HepG2 (cell line): ENCODE measurements at regions not wholly inside any gene's neighbourhood (a gene's known extent, or its start where the extent isn't known, plus 50 kb on each side); places are given as distances from the start of the nearest gene placed in this dataset.

Experiments used
- BRCA1 ChIP-seq: sonication (generic); formaldehyde crosslinking; IDR thresholded peaks from 2 replicates; pipeline ENCODE4 v1.4.0; 2020; ENCODE audit warnings: missing genetic modification reagents
- CREB1 ChIP-seq, 2 experiments: fragments of 450-650 bp in 1 of 2; IDR thresholded peaks; 2 replicates each; pipeline ENCODE4 v1.6.1; 2016 to 2017; ENCODE audit warnings: control low read depth in 1 of 2, mild to moderate bottlenecking in 1 of 2, missing compliant biosample characterization in 1 of 2, missing genetic modification characterization in 1 of 2
- CSRNP1 ChIP-seq: sonication (generic); formaldehyde crosslinking; IDR thresholded peaks from 2 replicates; pipeline ENCODE4 v1.8.1; 2023; ENCODE audit warnings: mild to moderate bottlenecking, missing genetic modification reagents
- GZF1 ChIP-seq: sonication (generic); formaldehyde crosslinking; IDR thresholded peaks from 2 replicates; pipeline ENCODE4 v1.5.1; 2020; ENCODE audit warnings: mild to moderate bottlenecking, missing genetic modification reagents
- IRF2 ChIP-seq: IDR thresholded peaks from 2 replicates; pipeline ENCODE4 v1.6.1; 2018; ENCODE audit warnings: missing genetic modification reagents, missing compliant biosample characterization
- KDM2A ChIP-seq: sonication (generic); formaldehyde crosslinking; IDR thresholded peaks from 2 replicates; pipeline ENCODE4 v1.4.0; 2020; ENCODE audit warnings: low read depth, missing genetic modification reagents, borderline replicate concordance
- MAFK ChIP-seq, 2 experiments: IDR thresholded peaks in 1 of 2; conservative IDR thresholded peaks in 1 of 2; 2 replicates each; pipeline ENCODE4 v1.6.1; 2011; ENCODE audit warnings: improper control_type of control experiment in 2 of 2, low read length in 2 of 2
- POGZ ChIP-seq: sonication (generic); formaldehyde crosslinking; IDR thresholded peaks from 2 replicates; pipeline ENCODE4 v1.4.0; 2020; ENCODE audit warnings: mild to moderate bottlenecking, missing genetic modification reagents
- SP4 ChIP-seq: sonication (generic); formaldehyde crosslinking; IDR thresholded peaks from 2 replicates; pipeline ENCODE4 v1.8.1; 2023; ENCODE audit warnings: mild to moderate bottlenecking, missing genetic modification reagents
- USF2 ChIP-seq, 2 experiments: sonication (generic) in 1 of 2; formaldehyde crosslinking in 1 of 2; IDR thresholded peaks; 2 replicates each; pipeline versions ENCODE4 v1.5.1 to v1.6.1; 2011 to 2020; ENCODE audit warnings: borderline replicate concordance in 1 of 2, low read depth in 1 of 2, low read length in 1 of 2, mild to moderate bottlenecking in 1 of 2, missing genetic modification reagents in 1 of 2, moderate library complexity in 1 of 2
- ZGPAT ChIP-seq: IDR thresholded peaks from 2 replicates; pipeline ENCODE4 v1.6.1; 2016; ENCODE audit warnings: mild to moderate bottlenecking
- ZHX1 ChIP-seq: sonication (generic); formaldehyde crosslinking; IDR thresholded peaks from 2 replicates; pipeline ENCODE4 v1.8.1; 2022; ENCODE audit warnings: low read depth, mild to moderate bottlenecking, missing genetic modification reagents
- ZNF558 ChIP-seq: sonication (generic); formaldehyde crosslinking; IDR thresholded peaks from 2 replicates; pipeline ENCODE4 v1.9.0; 2022; ENCODE audit warnings: mild to moderate bottlenecking, missing genetic modification reagents, borderline replicate concordance
- ZNF563 ChIP-seq: sonication (generic); formaldehyde crosslinking; IDR thresholded peaks from 2 replicates; pipeline ENCODE4 v1.8.0; 2022; ENCODE audit warnings: mild to moderate bottlenecking, moderate library complexity, missing genetic modification reagents
- ZNF773 ChIP-seq: sonication (generic); formaldehyde crosslinking; IDR thresholded peaks from 2 replicates; pipeline ENCODE4 v1.4.0; 2020; ENCODE audit warnings: missing genetic modification reagents, borderline replicate concordance
- ZNF777 ChIP-seq: sonication (generic); formaldehyde crosslinking; IDR thresholded peaks from 2 replicates; pipeline ENCODE4 v1.4.0; 2020; ENCODE audit warnings: missing genetic modification reagents
- ZNF883 ChIP-seq: sonication (generic); formaldehyde crosslinking; IDR thresholded peaks from 2 replicates; pipeline ENCODE4 v1.5.1; 2020; ENCODE audit warnings: mild to moderate bottlenecking, missing genetic modification reagents; ENCODE audit errors: not compliant biosample characterization
- ZNF891 ChIP-seq: sonication (generic); formaldehyde crosslinking; IDR thresholded peaks from 2 replicates; pipeline ENCODE4 v1.5.0; 2020; ENCODE audit warnings: mild to moderate bottlenecking, missing genetic modification reagents

GRCh38 chr16:10256784-10257641 lies 74.8 kb upstream of the GRIN2A start (continued):
- TF ChIP-seq USF2 (IDR thresholded peaks at IDR 0.05; ENCODE audit: low read depth, low read length): no peak
- TF ChIP-seq USF2 (CRISPR knock-in tag; IDR thresholded peaks at IDR 0.05; ENCODE audit: borderline replicate concordance): no peak
- TF ChIP-seq ZNF777 (CRISPR knock-in tag): no peak
- no peak for TF ChIP-seq CSRNP1 (CRISPR knock-in tag)
- TF ChIP-seq ZGPAT (CRISPR knock-in tag): peak; percentile 62; the same call in 1 of the 2 replicates
- TF ChIP-seq ZNF558 (CRISPR knock-in tag): no peak; the same call in 1 of the 2 replicates
- TF ChIP-seq CREB1 (IDR thresholded peaks at IDR 0.05): peak; percentile 70
- TF ChIP-seq CREB1 (CRISPR knock-in tag; IDR thresholded peaks at IDR 0.05): peak; percentile 68
- TF ChIP-seq SP4 (CRISPR knock-in tag): peak; percentile 67
- peak; percentile 73; the same call in 1 of the 2 replicates for TF ChIP-seq GZF1 (CRISPR knock-in tag)
- no peak for TF ChIP-seq ZNF883 (CRISPR knock-in tag)
- no peak for TF ChIP-seq MAFK (conservative IDR thresholded peaks at IDR 0.05 in 1 of 2, IDR thresholded peaks at IDR 0.05 in 1 of 2; ENCODE audit: low read length in 2 of 2)
- peak; percentile 51; the same call in 1 of the 2 replicates for TF ChIP-seq BRCA1
- peak; percentile 84 for TF ChIP-seq POGZ (CRISPR knock-in tag)
- TF ChIP-seq IRF2: peak; percentile 78; the same call in 1 of the 2 replicates
- 0 out of 2 replicates have a peak, but pooled peaks have one; percentile 58 for TF ChIP-seq ZNF563
- peak; percentile 69 for TF ChIP-seq KDM2A (CRISPR knock-in tag)
- TF ChIP-seq ZHX1 (CRISPR knock-in tag): no peak; the same call in none of the 2 replicates
- no peak for TF ChIP-seq ZNF891 (CRISPR knock-in tag)
- no peak for TF ChIP-seq ZNF773 (CRISPR knock-in tag)
